ENCODE measurements at regions not wholly inside any gene's neighbourhood (a gene's known extent, or its start where the extent isn't known, plus 50 kb on each side); places are given as distances from the start of the nearest gene placed in this dataset.

DNA sequence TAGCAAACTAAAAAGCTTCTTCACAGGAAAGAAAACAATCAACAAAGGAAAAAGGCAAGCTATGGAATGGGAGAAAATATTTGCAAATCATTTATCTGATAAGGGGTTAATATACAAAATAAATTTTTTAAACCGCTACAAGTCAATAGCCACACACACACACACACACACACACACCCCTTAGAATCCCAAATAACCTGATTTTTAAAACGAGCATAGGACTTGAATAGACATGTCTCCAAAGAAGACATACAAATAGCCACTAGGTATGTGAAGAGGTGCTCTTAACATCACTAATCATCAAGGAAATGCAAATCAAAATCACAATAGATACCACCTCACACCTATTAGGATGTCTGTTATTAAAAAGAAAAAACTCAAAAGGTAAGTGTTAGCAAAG is 187.7 kb downstream of the TRIM27 start:
- DNase-seq (ENCODE audit: low read depth in 2 of 2), result no peak

GRCh38 chr6:28737750-28738395 is 185.9 kb downstream of the TRIM27 start:
- no peak for DNase-seq (ENCODE audit: low read depth in 2 of 2)

- no peak for DNase-seq (ENCODE audit: low read depth in 2 of 2)
Measured at GRCh38 chr6:28738396-28738765, 185.4 kb downstream of the TRIM27 start.

GRCh38 chr6:28741363-28741762 is 182.4 kb downstream of the TRIM27 start:
- DNase-seq (ENCODE audit: low read depth in 2 of 2), result no peak

- no peak for DNase-seq (ENCODE audit: low read depth in 2 of 2)
Measured at GRCh38 chr6:28742668-28743270, 181.0 kb downstream of the TRIM27 start.

DNA sequence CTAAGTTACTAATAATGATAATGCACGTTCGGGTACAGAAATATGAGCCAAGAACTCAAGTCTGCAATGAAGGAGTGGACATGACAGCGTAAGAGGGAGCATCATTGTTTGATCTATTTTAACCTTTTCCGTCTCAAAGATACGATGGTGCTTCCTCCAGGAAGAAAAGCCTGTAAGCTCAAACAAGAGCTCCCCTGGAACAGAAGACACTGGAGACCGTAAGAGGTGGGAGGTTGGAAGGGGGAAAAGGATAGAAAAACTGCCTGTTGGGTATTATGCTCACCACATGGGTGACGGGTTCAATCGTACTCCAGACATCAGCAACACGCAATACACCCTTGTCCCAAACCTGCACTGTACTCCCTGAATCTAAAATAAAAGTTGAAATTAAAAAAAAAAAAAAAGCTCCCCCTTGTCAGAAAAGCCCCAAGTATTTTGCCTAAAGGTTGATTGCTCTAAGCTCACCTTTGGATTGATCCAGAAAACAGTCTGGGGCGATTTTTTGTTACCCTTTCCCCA is 180.5 kb downstream of the TRIM27 start:
- DNase-seq (ENCODE audit: low read depth in 2 of 2), result no peak

DNA sequence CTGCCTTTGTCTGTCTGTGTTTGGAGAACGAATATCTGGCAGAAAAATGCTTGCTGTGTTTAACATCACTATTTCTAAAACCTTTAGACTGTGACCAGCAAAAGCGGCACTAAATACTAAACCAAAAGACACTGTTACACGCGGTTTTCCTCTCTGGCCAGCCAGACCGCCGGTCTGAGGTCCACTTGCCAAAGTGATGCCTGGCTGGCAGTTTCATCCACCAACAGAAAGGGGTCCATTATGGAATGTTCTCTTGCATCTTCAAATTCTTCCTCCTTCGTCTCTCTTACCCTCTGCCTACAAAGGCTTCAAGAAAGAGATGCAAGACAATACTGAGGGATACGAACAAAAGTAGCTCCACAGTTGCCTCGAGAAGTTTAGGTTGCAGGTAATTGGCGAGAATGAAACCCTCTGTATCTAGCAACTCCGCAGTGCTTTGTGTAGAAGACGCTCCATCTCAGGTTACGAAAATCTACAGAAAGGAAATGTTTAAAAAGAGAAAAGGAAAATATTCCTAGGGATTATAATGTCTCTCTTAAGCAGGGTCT is 176.6 kb downstream of the TRIM27 start:
- no peak for DNase-seq (ENCODE audit: low read depth in 2 of 2)

- no peak for DNase-seq (ENCODE audit: low read depth in 2 of 2)
Measured at GRCh38 chr6:28747631-28748157, 176.1 kb downstream of the TRIM27 start.

DNA sequence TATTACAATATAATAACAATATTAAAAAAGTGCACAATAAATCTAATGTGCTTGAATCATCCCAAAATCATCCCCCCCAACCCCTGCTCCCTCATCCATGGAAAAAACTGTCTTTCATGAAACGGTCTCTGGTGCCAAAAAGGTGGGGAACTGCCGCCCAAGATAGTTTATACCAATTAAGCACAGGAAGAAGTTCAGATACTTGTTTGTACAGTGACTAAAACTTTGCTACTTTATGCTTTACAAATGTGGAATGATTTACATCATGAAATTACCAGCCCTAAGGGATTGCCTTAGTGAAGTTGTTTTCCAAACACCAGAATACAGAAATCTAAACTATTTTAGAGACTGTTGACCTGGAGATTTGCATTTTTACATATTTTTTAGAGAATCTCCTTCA is 175.6 kb downstream of the TRIM27 start:
- DNase-seq (ENCODE audit: low read depth in 2 of 2), result no peak

DNA sequence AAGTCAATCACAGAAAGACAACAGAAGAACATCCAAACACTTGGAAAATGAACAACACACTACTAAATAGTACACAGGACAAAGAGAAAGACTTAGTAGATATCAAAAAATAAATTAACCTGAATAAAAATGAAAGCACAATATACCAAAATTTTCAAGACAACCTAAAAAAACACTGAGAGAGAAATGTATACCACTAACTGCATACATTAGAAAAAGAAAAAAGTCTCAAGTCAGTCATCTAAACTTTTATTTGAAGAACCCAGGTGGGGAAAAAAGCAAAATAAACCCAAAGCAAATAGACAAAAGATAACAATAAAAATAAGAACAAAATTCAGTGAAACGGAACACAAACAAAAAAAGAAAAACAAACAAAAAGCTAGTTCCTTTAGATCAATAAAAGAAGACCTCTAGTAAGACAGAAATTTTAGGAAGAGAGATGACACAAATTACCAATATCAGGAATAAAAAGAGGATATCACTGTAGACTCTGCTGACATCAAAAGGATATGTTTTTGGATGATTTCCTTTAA is 172.8 kb downstream of the TRIM27 start:
- no peak for DNase-seq (ENCODE audit: low read depth in 2 of 2)

DNA sequence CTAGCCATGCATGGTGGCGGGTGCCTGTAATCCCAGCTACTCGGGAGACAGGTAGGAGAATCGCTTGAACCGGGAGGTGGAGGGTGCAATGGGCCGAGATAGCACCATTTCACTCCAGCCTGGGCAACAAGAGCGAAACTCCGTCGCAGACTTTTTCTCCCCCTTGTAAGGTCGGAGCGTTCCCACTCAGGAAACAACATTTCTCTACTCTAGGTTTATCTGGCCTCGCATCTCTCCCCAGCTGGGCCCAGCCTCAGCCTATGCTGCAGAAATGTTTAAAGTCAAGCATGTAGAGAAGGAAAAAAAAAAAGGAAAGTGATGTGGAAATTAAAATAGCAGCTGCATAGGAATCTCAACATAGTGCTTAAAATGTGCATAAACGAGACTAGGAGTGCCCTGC is 172.3 kb downstream of the TRIM27 start:
- DNase-seq (ENCODE audit: low read depth in 2 of 2), result no peak

GRCh38 chr6:28751963-28752350 is 171.8 kb downstream of the TRIM27 start:
- no peak for DNase-seq (ENCODE audit: low read depth in 2 of 2)

DNA sequence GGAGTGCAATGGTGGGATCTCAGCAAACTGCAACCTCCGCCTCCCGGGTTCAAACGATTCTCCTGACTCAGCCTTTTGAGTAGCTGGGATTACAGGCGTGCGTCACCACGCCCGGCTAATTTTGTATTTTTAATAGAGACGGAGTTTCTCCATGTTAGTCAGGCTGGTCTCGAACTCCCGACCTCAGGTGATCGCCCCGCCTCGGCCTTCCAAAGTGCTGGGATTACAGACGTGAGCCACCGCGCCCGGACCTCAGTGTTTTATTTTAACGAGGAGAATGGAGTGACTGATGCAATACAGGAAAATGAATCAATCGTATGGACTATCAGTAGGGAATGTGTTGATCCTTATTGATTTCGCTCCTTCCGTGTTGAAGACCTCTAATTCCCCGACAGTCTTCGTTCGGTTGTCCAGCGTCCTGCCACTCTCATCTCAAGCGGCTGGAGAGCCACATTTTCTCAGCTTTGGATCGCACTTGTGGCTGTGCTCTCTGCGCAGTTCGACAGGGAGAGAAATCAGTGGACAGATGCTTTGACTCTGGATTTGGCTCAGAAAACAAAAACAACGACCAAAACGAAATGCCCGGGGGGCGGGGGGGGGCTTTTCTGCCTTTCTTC is 166.2 kb downstream of the TRIM27 start:
- DNase-seq (ENCODE audit: low read depth in 2 of 2), result no peak

- DNase-seq (ENCODE audit: low read depth in 2 of 2), result no peak
Measured at GRCh38 chr6:28758046-28758817, 165.6 kb downstream of the TRIM27 start.

DNA sequence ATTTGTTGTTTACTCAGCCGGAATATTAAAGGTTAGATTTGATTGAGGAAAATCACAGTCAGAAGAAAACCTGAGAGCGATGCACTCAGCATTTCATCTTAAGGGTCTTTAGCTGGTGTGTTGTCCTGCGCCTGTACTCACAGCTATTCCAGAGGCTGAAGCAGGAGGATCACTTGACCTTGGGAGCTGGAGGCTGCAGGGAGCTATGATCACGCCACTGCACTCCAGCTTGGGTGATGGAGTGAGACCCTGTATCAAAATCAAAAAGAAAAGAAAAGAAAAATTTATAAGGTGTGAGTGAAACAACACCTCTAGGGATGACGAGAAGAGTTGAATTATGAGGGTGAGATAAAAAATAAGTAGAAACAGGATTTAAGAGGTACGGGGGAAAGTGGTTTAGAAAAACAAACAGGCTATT is 165.0 kb downstream of the TRIM27 start:
- DNase-seq (ENCODE audit: low read depth in 2 of 2), result no peak

DNA sequence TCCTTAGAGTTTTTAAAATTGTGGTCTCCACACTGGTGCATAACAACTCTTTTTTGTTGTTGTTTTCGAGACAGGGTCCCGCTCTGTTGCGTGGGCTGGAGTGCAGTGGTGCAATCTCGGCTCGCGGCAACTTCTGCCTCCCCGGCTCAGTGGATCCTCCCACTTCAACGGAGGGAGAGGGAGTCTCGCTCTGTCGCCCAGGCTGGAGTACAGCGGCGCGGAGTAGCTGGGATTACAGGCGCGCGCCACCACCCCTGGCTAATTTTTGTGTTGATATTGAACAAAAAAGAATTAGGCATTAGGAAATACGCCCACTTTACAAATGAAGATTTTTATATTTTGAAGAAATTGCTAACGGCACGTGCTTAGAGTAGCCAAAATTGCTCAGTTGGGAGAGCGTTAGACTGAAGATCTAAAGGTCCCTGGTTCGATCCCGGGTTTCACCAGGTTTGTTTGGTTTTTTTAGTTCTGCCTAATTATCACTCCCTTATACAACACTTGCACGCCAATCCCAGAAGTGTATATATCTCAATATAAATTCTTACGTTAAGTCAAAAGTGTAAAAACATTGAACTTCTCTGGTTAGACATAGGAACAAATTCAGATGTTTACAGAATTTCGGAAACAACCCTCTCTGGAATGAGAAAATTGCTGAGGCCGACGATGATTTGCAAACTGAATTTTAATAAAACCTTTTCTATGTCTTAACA is 159.6 kb downstream of the TRIM27 start:
- no peak for DNase-seq (ENCODE audit: low read depth in 2 of 2)

DNA sequence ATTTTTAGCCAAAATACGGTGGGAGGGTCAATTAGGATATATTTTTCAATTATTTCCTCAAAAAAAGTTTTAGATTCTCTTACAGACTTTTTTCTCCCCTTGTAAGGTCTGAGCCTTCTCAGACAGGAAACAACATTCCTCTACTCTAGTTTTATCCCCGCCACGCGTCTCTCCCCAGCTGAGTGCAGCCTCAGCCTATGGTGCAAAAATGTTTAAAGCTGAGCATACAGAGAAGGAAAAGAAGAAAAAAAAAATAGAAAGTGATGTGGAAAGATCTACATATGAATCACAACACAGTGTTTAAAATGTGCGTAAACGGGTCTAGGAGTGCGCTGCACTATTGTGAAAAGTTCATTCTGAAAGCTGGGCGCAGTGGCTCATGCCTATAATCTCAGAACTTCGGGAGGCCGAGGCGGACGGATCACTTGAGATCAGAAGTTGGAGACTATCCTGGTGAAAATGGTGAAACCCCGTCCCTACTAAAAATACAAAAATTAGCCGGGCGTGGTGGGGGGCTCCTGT is 159.0 kb downstream of the TRIM27 start:
- DNase-seq (ENCODE audit: low read depth in 2 of 2), result no peak

GRCh38 chr6:28765978-28766351 is 157.8 kb downstream of the TRIM27 start:
- DNase-seq (ENCODE audit: low read depth in 2 of 2), result no peak

DNA sequence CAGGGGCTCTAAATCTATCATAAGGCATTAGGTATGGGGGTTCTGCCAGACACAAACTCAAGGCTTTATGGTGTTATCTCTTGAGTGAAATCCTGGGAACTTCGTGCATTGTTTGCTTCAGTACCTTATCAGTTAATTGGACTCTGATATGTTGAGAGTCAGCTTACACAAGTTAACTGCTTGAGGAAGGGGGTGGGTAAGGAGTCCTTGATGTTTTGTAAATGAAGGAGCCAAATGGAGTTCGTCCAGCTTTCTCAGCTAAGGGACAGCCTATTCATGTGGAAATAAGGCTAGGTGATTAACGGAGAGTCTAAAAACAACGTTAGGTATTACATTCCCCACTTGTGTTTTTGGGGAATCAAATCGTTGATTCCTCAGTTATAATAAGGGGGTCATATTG is 157.4 kb downstream of the TRIM27 start:
- DNase-seq (ENCODE audit: low read depth in 2 of 2), result no peak

DNA sequence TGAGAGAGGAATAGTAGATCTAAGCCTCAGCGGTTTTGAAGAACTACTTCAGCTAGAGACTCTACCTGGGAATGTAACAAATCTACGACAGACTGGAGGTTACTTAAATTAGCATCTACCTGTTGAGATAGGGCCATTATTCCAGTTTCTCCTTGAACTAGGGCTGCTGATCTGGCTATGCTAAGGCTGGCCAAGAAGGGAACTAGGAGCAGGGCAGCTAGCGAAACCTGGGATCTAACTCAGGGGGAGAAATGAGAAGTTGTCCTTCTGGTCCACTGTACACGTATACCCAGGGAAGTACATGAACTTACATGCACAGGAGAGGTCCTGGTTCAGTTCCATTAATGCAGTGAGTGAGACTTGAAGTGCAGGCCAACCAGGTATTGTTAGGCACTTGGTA is 156.7 kb downstream of the TRIM27 start:
- no peak for DNase-seq (ENCODE audit: low read depth in 2 of 2)

- DNase-seq (ENCODE audit: low read depth in 2 of 2), result no peak
Measured at GRCh38 chr6:28767691-28768090, 156.1 kb downstream of the TRIM27 start.

Measured in stimulated activated CD8-positive, alpha-beta memory T cell treated with anti-CD3 and anti-CD28 coated beads, Interleukin-15, amount 100 ng/mL, for 4 hours (primary cell).